GM12874 (cell line): ENCODE measurements at regions not wholly inside any gene's neighbourhood (a gene's known extent, or its start where the extent isn't known, plus 50 kb on each side); places are given as distances from the start of the nearest gene placed in this dataset.

ENCODE experiments used
- TF ChIP-seq, protein P1 (sequence below): IDR thresholded peaks from 2 replicates; pipeline ENCODE4 v1.5.1; 2011; ENCODE audit warnings: low read depth, mild to moderate bottlenecking, control low read depth, low read length, moderate library complexity; ENCODE audit not compliant: insufficient read depth

- TF ChIP-seq, protein P1, sequence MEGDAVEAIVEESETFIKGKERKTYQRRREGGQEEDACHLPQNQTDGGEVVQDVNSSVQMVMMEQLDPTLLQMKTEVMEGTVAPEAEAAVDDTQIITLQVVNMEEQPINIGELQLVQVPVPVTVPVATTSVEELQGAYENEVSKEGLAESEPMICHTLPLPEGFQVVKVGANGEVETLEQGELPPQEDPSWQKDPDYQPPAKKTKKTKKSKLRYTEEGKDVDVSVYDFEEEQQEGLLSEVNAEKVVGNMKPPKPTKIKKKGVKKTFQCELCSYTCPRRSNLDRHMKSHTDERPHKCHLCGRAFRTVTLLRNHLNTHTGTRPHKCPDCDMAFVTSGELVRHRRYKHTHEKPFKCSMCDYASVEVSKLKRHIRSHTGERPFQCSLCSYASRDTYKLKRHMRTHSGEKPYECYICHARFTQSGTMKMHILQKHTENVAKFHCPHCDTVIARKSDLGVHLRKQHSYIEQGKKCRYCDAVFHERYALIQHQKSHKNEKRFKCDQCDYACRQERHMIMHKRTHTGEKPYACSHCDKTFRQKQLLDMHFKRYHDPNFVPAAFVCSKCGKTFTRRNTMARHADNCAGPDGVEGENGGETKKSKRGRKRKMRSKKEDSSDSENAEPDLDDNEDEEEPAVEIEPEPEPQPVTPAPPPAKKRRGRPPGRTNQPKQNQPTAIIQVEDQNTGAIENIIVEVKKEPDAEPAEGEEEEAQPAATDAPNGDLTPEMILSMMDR, result no peak
Measured at GRCh38 chr19:28245937-28246336, 967.0 kb downstream of the UQCRFS1 start.

GRCh38 chr19:28244966-28245365 lies 968.0 kb downstream of the UQCRFS1 start:
- TF ChIP-seq, protein P1, result no peak

GRCh38 chr19:28242317-28242927 lies 970.5 kb downstream of the UQCRFS1 start:
- TF ChIP-seq, protein P1, result peak; percentile 56

DNA sequence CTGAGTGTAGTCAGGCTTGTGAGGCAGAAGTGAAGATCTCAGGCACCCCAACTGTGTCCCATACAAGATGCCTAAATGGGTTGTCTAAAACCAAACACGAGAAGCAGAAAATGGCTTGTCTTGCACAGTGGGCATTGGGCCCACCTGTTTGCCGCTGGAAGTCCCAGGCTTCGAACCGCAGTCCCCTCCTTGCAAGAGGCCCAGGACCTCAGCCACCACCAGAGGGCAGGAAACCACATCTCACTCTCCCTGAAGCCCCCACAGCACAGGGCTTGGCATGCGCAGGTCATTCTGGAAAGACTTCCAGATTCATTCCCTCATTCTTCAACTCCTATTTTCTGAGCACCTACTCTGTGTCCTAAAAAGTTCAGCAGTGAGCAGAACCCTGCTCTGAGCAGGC lies 973.7 kb downstream of the UQCRFS1 start:
- TF ChIP-seq, protein P1, result peak; percentile 24; the same call in 1 of the 2 replicates

DNA sequence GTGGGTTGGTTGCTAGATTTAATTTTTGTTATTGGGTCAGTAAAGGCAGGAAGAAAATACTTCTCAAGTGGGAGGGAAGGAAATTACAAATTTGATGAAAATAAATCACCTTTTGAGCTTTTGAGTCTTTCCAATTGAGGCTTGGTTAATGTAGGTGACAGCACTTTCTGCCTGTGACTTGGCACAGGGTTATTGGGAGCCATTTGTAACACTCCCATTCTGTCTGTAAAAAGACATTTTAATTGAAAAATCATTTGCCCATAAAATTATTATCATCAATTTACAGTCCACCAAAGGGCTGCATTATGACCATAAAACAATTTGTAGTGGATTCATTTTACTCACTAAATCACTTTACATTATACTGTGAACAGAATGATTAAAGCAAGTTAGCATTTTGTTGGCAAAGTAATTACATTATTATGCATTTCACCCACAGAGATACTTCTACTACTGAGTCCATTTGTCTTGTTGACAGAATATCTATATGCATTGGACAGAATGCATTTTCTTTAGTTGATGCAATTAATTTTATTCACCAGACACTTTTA lies 974.6 kb downstream of the UQCRFS1 start:
- TF ChIP-seq, protein P1, result no peak

- TF ChIP-seq, protein P1, result no peak
Measured at GRCh38 chr19:28235606-28236125, 977.3 kb downstream of the UQCRFS1 start.

- TF ChIP-seq, protein P1, result no peak
Measured at GRCh38 chr19:28234637-28235036, 978.3 kb downstream of the UQCRFS1 start.
